Tibial nerve (tissue), 4 donors: ENCODE measurements at regions not wholly inside any gene's neighbourhood (a gene's known extent, or its start where the extent isn't known, plus 50 kb on each side); places are given as distances from the start of the nearest gene placed in this dataset.

ENCODE experiments used
- CTCF ChIP-seq, 5 experiments: fragments of 200-600 bp in 3 of 5; fragments of 450-650 bp in 2 of 5; sonication (generic) in 3 of 5; IDR thresholded peaks; one replicate each; pipeline ENCODE4 v1.5.1; 2016 to 2019; ENCODE audit warnings: antibody characterized with exemption in 5 of 5, mild to moderate bottlenecking in 3 of 5, moderate library complexity in 2 of 5
- EP300 ChIP-seq, 2 donors: sonication (generic); formaldehyde crosslinking; IDR thresholded peaks; one replicate each; pipeline ENCODE4 v1.6.1; 2017; ENCODE audit warnings: antibody characterized with exemption in 2 of 2, mild to moderate bottlenecking in 1 of 2
- POLR2A ChIP-seq, 2 donors: fragments of 450-650 bp; IDR thresholded peaks; one replicate each; pipeline ENCODE4 v1.6.1; 2017; ENCODE audit warnings: antibody characterized with exemption in 2 of 2, mild to moderate bottlenecking in 2 of 2, moderate library complexity in 2 of 2

GRCh38 chr6:113220832-113221231 lies 636.3 kb upstream of the MARCKS start:
- no peak for TF ChIP-seq CTCF (IDR thresholded peaks at IDR 0.05)
- TF ChIP-seq POLR2A (IDR thresholded peaks at IDR 0.05), result no peak
- TF ChIP-seq EP300 (IDR thresholded peaks at IDR 0.05), result no peak
